GM12891 (cell line): ENCODE measurements at regions not wholly inside any gene's neighbourhood (a gene's known extent, or its start where the extent isn't known, plus 50 kb on each side); places are given as distances from the start of the nearest gene placed in this dataset.

ENCODE experiments used
- SPI1 ChIP-seq: IDR thresholded peaks from 2 replicates; pipeline ENCODE4 v1.6.1; 2011; ENCODE audit warnings: low read depth, low read length, control low read depth
- TAF1 ChIP-seq: IDR thresholded peaks from 2 replicates; pipeline ENCODE4 v1.6.1; 2011; ENCODE audit warnings: low read depth, low read length, control low read depth

DNA sequence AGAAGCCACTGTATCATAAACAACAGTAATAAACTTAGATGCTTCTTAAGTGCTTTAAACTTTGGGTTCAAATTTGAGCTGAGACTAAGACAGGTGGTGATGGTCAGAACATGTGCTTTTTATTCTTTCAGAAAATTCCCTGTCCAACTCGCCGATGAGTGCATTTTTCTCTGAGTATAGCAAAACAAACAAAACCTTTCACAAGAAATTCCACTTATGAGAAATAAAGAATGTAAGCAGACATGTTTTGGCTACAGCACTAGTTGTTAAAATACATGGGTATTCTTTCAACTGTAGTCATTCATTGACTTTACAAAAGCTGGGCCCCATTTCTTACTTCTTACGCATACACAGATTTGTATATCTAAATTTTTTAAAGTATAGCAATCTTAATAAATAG, 125.6 kb downstream of the SPRY2 start:
- TF ChIP-seq SPI1, result no peak
- no peak for TF ChIP-seq TAF1
